Esophagus muscularis mucosa (tissue), 3 donors: ENCODE measurements at regions not wholly inside any gene's neighbourhood (a gene's known extent, or its start where the extent isn't known, plus 50 kb on each side); places are given as distances from the start of the nearest gene placed in this dataset.

Source experiments
- CTCF ChIP-seq, 3 experiments: fragments of 200-600 bp in 2 of 3; fragments of 450-650 bp in 1 of 3; sonication (generic) in 2 of 3; IDR thresholded peaks; one replicate each; pipeline ENCODE4 v1.5.1; 2017 to 2019; ENCODE audit warnings: antibody characterized with exemption in 3 of 3, mild to moderate bottlenecking in 2 of 3, moderate library complexity in 1 of 3
- POLR2A ChIP-seq: fragments of 450-650 bp; IDR thresholded peaks from one replicate; pipeline ENCODE4 v1.6.1; 2017; ENCODE audit warnings: antibody characterized with exemption, moderate library complexity, mild to moderate bottlenecking, low read depth
- POLR2AphosphoS5 ChIP-seq, 2 donors: sonication (generic); formaldehyde crosslinking; IDR thresholded peaks; one replicate each; pipeline ENCODE4 v1.6.1; 2017; ENCODE audit warnings: antibody characterized with exemption in 2 of 2

DNA sequence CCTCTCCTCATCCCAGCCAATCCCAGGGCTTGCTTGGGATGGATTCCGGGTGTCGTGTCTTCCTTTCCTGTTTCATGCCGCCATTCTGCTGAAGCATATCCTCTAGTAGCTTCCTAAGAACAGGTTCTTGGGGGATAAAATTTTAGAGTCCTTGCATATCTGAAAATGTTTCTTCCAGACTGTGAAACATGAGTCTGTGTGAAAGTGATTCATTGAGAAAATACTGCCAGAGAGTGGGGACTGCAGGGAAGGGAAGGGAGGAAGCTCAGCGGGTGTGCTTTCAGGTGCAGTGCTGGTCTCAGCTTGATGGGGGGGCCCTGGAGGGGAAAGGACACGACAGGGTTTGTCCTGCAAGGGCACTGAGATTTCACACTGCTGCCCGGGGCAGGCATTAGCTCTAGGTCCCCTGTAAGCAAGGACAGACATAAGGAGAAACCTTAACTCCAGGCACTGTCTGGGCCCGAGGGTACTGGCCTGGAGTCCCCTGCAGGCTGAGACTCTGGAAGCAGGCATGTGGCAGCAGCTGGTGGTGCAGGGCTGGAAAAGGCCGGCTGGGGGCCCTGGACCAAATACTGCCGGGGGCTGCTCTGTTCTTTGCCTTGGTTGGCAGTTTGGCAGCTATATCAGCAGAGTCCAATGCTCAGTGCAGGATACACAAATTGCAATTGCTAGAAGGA is 97.6 kb upstream of the HS6ST1 start:
- TF ChIP-seq CTCF (IDR thresholded peaks at IDR 0.05) (no peak), POLR2A (no peak), POLR2AphosphoS5 (IDR thresholded peaks at IDR 0.05) (no peak)
